NCI-H774 (cell line): ENCODE measurements at regions not wholly inside any gene's neighbourhood (a gene's known extent, or its start where the extent isn't known, plus 50 kb on each side); places are given as distances from the start of the nearest gene placed in this dataset.

ENCODE experiments used
- DNase-seq: peaks from one replicate; lab custom pipeline; 2025; lab: John Stamatoyannopoulos, UW

GRCh38 chr14:65877624-65878023 is 465.1 kb downstream of the FUT8 start:
- no peak for DNase-seq

- no peak for DNase-seq
Measured at GRCh38 chr14:65878586-65878985, 466.1 kb downstream of the FUT8 start.

DNA sequence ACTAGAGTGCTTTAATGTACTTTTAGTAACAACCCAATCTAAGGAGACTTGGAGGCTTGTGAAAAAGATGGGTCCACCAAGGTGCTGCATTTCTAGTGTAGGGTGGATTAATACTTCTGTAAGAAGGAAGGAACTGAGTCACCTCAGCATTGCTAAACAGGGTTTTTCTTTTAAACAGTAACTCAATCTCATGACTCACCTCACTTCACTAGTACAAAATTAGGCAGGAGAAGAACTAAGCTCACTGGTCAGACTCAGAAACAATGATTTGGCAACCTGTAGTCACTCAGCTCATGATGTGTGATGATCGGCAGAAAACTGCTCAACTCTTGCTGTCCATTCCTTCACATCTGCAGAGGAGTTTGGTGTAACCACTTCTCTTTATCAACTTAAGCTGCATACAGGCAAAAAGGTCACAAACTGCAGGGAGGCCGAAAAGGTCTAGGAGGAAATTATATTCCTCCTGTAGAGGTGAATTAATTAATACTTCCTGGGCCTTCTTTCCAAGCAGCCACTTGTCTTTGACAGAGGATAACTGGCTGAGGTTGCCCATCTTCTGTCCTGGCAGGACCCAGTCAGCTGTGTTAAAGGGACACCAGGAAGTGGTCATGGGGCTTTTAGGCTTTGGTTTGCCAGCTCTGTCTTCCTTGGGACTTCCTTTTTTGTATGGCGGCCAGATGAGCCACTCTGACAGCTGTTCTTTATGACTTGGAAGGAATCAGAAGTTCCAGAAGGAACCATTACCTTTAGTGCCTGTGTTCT is 466.9 kb downstream of the FUT8 start:
- no peak for DNase-seq

DNA sequence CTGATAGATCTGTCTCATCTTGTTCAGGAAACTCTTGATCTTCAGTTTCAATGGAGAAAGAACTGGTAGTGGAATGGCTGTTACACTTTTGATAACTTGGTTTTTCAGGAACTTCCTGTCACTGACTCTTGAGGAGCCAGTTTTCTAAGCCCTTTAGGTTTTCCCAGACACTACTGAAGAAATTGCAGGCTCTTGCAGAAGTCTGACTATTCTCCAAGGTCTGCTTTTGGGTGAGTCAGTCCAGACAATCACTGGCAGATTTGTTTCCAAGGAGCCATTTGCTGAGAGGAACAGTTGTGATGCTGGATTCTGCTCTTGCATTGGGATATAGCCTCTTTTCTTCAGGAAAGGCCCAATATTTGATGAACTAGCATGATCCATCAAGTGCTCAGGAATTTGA is 468.0 kb downstream of the FUT8 start:
- no peak for DNase-seq

GRCh38 chr14:65881642-65882041 is 469.1 kb downstream of the FUT8 start:
- no peak for DNase-seq

GRCh38 chr14:65888677-65889076 is 476.1 kb downstream of the FUT8 start:
- no peak for DNase-seq

DNA sequence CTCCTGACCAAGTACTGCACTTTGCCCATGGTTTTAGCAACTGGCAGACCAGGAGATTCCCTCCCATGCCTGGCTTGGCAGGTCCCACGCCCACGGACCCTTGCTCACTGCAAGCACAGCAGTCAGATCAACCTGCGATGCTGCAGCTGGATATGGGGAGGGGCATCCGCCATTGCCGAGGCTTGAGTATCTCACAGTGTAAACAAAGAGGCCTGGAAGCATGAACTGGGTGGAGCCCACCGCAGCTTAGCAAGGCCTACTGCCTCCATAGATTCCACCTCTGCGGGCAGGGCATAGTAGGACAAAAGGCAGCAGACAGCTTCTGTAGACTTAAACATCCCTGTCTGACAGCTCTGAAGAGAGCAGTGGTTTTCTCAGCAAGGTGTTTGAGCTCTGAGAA is 479.8 kb downstream of the FUT8 start:
- DNase-seq, result no peak

- no peak for DNase-seq
Measured at GRCh38 chr14:65900164-65900563, 487.6 kb downstream of the FUT8 start.

- DNase-seq, result no peak
Measured at GRCh38 chr14:65901595-65901994, 489.1 kb downstream of the FUT8 start.

DNA sequence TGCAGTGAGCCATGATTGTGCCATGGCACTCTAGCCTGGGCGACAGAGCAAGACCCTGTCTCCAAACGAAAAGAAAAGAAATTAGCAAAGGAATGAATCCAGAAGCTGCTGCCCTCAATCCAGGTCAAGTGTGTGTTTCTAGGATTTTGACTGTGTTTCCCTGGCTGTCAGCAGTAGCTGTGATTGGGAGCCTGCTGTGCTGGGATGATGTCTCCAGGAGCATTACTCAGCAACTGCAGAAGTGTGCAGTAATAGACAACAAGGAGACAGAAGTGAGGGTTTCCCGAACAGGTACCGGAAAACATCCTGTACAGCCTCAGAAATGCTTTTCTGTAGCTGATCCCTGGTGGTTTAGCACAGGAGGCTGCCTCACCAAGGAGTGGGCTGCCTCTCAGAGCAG is 492.5 kb downstream of the FUT8 start:
- DNase-seq, result no peak

DNA sequence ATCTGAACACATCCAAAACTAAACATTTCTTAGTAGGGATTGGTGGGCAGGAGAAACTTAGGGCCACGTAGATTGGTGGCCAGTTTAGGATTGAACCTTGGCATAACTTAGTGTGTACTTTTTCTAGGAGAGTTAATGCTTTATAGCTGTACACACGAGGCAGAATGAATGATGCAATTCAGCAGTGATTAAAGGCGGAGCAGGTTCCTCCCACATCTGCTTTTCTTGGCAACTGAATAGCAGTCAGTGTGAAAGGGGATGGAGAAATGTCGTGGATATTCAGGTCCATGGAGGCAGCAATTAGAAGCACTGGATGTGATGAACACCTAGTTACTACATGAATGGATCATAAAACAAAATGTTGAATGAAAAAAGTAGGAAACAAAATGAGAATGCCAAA is 493.8 kb downstream of the FUT8 start:
- DNase-seq, result no peak

GRCh38 chr14:65906948-65907347 is 494.4 kb downstream of the FUT8 start:
- DNase-seq, result no peak

DNA sequence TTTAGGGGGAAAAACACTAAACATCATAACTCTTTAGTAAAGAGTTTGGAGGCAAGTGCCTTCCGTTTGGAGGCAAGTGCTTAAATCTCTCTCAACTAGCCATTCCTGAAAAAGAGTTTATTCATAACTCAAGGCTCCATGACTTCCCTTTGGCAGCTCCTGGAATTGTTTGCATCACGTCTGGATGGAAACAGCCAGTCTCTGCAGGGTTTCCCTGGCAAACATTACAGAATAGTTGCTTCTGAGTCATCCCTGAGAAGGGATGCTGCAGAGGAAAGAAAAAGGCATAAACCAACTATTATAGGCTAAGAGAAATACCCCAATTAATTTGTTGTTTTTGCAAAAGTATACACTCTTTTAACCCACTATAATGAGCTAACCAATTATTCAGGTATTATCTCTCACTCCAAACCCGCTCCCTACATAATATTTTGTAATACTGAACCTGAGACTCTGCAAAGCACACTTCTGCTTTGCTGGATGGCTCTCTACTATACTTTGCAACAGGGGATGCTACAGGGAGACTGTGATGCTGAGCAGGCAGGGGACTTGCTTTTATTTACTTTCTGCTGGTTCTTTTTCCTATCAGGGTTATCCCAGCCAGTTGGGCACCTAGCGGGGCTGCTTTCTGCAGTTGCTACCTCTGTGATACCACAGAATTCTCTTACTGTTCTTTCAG is 497.7 kb downstream of the FUT8 start:
- no peak for DNase-seq

- DNase-seq, result no peak
Measured at GRCh38 chr14:65915125-65915524, 502.6 kb downstream of the FUT8 start.

GRCh38 chr14:65916055-65916454 is 503.5 kb downstream of the FUT8 start:
- no peak for DNase-seq

DNA sequence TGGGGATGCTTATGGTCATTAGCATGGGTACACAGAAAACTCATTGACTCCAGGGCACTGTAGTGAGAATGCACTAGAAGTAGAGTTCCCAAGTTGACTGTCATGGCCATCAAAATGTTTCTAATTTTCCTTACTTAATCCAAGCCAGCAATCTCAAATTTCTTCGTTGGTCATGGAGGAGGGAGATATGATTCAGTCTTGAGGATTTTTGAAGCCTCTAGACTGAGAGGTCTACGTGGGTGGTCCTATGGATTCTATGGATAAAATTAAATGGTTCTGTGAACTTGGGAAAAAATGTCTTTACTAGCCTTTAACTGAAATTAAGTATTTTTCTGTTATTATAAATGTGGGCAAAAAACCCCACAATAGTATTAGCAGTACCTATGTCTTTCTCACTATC is 508.5 kb downstream of the FUT8 start:
- DNase-seq, result no peak

- DNase-seq, result no peak
Measured at GRCh38 chr14:65922142-65922541, 509.6 kb downstream of the FUT8 start.

DNA sequence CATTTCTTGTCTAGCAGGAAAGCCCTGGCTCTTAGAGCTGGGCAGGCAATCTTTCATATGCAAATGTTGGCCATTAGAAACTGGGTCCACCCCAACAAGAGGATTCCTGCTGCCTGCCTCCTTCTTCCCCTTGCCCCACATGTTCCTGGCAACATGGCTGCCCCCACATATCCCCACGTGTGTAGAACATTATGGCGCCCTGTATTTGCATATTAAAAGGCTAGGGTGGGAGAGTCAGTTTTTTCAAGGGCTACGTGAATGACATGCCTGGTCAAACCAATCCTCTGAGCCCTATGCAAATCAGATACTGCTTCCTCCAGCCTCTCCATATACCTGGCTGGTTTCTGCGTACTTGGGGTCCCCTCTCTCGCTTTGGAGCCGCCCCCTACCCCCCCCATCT is 514.0 kb downstream of the FUT8 start:
- DNase-seq, result peak; percentile 1

- DNase-seq, result no peak
Measured at GRCh38 chr14:65926935-65927700, 514.6 kb downstream of the FUT8 start.

DNA sequence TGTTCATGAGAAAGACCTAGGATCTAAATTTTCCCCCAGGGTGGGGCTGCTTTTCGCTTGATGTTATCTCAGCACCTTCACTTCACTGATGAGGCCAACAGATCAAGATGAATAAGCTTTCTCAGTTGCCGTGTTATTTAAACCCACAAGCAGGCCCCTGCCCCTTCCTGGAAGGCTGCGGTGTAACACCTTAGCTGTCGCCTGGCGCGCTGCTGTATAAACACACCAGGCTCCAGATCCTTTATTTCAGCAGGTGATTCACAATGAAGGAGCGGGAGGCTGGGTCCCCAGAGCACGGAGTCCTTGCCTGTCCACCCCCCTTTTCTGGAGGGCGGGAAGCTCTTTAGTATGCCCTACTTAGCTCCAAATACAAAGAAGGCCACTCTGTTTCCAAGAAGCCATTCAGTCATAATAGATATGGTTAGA is 515.4 kb downstream of the FUT8 start:
- peak; percentile 4 for DNase-seq

- DNase-seq, result no peak
Measured at GRCh38 chr14:65928995-65929394, 516.5 kb downstream of the FUT8 start.

DNA sequence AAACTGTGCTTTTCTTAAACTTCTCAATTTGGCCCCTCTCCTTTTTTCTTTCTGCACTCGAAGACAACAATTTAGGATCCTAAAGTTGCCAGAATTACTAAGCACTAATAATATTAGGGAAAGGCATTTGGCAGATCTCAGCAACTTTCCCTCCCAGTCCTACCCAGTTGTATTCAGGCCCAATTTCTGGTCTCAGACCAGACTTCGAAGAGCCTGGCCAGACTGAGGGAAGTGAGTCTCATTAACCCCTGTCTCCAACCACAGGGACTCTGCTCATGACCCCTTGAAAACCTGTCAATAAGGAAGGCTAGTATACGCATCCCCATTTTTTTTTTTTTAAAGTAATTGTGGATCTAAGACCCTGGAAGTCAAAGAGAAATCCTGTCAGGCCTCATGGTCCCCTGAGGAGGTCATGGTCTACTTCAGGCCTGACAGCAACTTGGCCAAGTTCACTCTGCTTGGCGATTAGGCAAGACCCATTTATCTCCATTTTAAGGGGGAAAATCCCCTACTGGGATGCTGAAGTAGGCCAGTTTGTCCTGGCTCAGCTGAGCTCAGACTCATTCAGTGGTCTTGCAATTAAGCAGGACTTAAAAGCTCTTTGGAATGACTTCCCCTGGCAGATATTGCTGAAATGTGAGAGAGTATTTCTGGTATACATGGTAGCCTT is 521.0 kb downstream of the FUT8 start:
- no peak for DNase-seq

DNA sequence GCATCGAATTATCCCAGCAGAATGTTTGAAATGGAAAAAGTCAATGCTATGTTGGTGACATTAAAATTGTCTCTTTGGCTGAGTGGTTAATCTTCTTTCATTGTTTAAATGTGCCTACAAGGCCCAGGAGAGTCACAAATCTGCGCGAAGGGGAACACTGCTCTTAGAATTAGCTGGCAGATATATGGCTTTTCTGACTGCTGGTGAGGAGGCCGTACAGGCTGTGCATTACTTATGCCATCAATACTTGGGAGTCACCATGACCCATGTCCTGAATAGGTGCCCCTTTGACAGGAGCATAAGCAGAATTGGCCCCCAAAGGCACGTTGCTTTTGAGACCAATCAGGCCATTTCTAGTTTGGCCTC is 521.5 kb downstream of the FUT8 start:
- DNase-seq, result no peak
